IMR-90 (cell line): ENCODE measurements at regions not wholly inside any gene's neighbourhood (a gene's known extent, or its start where the extent isn't known, plus 50 kb on each side); places are given as distances from the start of the nearest gene placed in this dataset.

Experiments
- BHLHE40 ChIP-seq: fragments of 150-350 bp; IDR thresholded peaks from 2 replicates; pipeline ENCODE4 v1.6.1; 2016; ENCODE audit warnings: mild to moderate bottlenecking, low read depth, low read length
- CEBPB ChIP-seq: IDR thresholded peaks from 2 replicates; pipeline ENCODE4 v1.6.1; 2012; ENCODE audit warnings: low read depth, low read length, improper control_type of control experiment
- CHD1 ChIP-seq: IDR thresholded peaks from 2 replicates; pipeline ENCODE4 v1.6.1; 2012; ENCODE audit warnings: low read depth, low read length, improper control_type of control experiment
- FOS ChIP-seq: fragments of 150-350 bp; IDR thresholded peaks from 2 replicates; pipeline ENCODE4 v1.6.1; 2016; ENCODE audit warnings: low read depth, low read length
- MAFK ChIP-seq: IDR thresholded peaks from 2 replicates; pipeline ENCODE4 v1.6.1; 2012; ENCODE audit warnings: low read depth, low read length, improper control_type of control experiment
- MAZ ChIP-seq: IDR thresholded peaks from 2 replicates; pipeline ENCODE4 v1.6.1; 2012; ENCODE audit warnings: low read depth, mild to moderate bottlenecking, low read length, improper control_type of control experiment, moderate library complexity, borderline replicate concordance
- MXI1 ChIP-seq: IDR thresholded peaks from 2 replicates; pipeline ENCODE4 v1.6.1; 2012; ENCODE audit warnings: low read depth, mild to moderate bottlenecking, low read length, moderate library complexity, borderline replicate concordance
- POLR2A ChIP-seq: IDR thresholded peaks from 2 replicates; pipeline ENCODE4 v1.6.1; 2012; ENCODE audit warnings: mild to moderate bottlenecking, low read depth, low read length
- RAD21 ChIP-seq: IDR thresholded peaks from 2 replicates; pipeline ENCODE4 v1.6.1; 2012; ENCODE audit warnings: low read length, improper control_type of control experiment
- RCOR1 ChIP-seq: IDR thresholded peaks from 2 replicates; pipeline ENCODE4 v1.6.1; 2012; ENCODE audit warnings: mild to moderate bottlenecking, low read length, improper control_type of control experiment; ENCODE audit not compliant: insufficient replicate concordance
- RFX5 ChIP-seq: IDR thresholded peaks from 2 replicates; pipeline ENCODE4 v1.8.0; 2012; ENCODE audit warnings: low read depth, mild to moderate bottlenecking, low read length, moderate library complexity
- SMC3 ChIP-seq: fragments of 150-350 bp; IDR thresholded peaks from 2 replicates; pipeline ENCODE4 v1.6.1; 2016; ENCODE audit warnings: low read depth, mild to moderate bottlenecking, antibody characterized with exemption, low read length, moderate library complexity
- TF ChIP-seq, protein P1 (sequence below): conservative IDR thresholded peaks from 2 replicates; pipeline ENCODE4 v1.5.1; 2012; ENCODE audit warnings: mild to moderate bottlenecking, low read depth, low read length, improper control_type of control experiment
- TF ChIP-seq, protein P2 (sequence below): fragments of 150-350 bp; IDR thresholded peaks from 2 replicates; pipeline ENCODE4 v1.6.1; 2017; ENCODE audit warnings: mild to moderate bottlenecking, antibody characterized with exemption, low read length, low read depth

DNA sequence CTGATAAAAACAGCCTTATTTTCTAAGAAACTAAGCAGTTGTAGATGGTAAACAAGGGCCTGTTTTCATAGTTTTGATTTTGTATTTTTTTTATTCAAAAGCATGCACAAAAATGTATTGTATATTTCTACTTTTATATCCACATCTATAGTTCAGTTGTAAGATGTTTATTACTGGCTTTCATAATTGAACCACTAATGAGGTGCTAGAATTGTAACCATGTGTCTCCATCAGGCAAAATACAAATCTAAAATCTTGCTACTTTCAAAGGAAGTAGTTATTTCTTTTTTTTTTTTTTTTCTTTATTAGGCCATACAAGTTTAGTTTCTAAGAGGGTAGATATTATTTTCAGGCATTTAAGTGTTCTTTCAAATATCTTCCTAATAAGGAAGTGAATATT is 1755.0 kb downstream of the MAT2B start:
- TF ChIP-seq CEBPB = no peak
- no peak for TF ChIP-seq SMC3
- TF ChIP-seq POLR2A = no peak
- no peak for TF ChIP-seq RAD21
- TF ChIP-seq, protein P1, sequence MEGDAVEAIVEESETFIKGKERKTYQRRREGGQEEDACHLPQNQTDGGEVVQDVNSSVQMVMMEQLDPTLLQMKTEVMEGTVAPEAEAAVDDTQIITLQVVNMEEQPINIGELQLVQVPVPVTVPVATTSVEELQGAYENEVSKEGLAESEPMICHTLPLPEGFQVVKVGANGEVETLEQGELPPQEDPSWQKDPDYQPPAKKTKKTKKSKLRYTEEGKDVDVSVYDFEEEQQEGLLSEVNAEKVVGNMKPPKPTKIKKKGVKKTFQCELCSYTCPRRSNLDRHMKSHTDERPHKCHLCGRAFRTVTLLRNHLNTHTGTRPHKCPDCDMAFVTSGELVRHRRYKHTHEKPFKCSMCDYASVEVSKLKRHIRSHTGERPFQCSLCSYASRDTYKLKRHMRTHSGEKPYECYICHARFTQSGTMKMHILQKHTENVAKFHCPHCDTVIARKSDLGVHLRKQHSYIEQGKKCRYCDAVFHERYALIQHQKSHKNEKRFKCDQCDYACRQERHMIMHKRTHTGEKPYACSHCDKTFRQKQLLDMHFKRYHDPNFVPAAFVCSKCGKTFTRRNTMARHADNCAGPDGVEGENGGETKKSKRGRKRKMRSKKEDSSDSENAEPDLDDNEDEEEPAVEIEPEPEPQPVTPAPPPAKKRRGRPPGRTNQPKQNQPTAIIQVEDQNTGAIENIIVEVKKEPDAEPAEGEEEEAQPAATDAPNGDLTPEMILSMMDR = no peak
- TF ChIP-seq CHD1 = no peak
- no peak for TF ChIP-seq FOS
- TF ChIP-seq RFX5 = no peak
- no peak for TF ChIP-seq MAFK
- no peak for TF ChIP-seq RCOR1
- no peak for TF ChIP-seq MXI1
- no peak for TF ChIP-seq BHLHE40
- TF ChIP-seq MAZ = no peak
- TF ChIP-seq, protein P2, sequence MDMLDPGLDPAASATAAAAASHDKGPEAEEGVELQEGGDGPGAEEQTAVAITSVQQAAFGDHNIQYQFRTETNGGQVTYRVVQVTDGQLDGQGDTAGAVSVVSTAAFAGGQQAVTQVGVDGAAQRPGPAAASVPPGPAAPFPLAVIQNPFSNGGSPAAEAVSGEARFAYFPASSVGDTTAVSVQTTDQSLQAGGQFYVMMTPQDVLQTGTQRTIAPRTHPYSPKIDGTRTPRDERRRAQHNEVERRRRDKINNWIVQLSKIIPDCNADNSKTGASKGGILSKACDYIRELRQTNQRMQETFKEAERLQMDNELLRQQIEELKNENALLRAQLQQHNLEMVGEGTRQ = no peak
